Breast epithelium (tissue), 3 donors: ENCODE measurements at regions not wholly inside any gene's neighbourhood (a gene's known extent, or its start where the extent isn't known, plus 50 kb on each side); places are given as distances from the start of the nearest gene placed in this dataset.

Experiments
- CTCF ChIP-seq, 3 donors: fragments of 450-650 bp; IDR thresholded peaks; one replicate each; pipeline ENCODE4 v1.5.1; 2016 to 2017; ENCODE audit warnings: antibody characterized with exemption in 3 of 3, mild to moderate bottlenecking in 3 of 3, moderate library complexity in 3 of 3
- POLR2AphosphoS5 ChIP-seq, 3 donors: sonication (generic); formaldehyde crosslinking; IDR thresholded peaks; one replicate each; pipeline ENCODE4 v1.6.1; 2017; ENCODE audit warnings: antibody characterized with exemption in 3 of 3

GRCh38 chr9:84613431-84613830 is 56.1 kb upstream of the NTRK2 start:
- no peak for TF ChIP-seq CTCF (IDR thresholded peaks at IDR 0.05)
- no peak for TF ChIP-seq POLR2AphosphoS5 (IDR thresholded peaks at IDR 0.05)
